ENCODE measurements at regions not wholly inside any gene's neighbourhood (a gene's known extent, or its start where the extent isn't known, plus 50 kb on each side); places are given as distances from the start of the nearest gene placed in this dataset.
"Not testable (repeated sequence)": the region's sequence is repeated elsewhere in the genome, so short reads cannot be mapped to it uniquely, and the experiment has no call there.

DNA sequence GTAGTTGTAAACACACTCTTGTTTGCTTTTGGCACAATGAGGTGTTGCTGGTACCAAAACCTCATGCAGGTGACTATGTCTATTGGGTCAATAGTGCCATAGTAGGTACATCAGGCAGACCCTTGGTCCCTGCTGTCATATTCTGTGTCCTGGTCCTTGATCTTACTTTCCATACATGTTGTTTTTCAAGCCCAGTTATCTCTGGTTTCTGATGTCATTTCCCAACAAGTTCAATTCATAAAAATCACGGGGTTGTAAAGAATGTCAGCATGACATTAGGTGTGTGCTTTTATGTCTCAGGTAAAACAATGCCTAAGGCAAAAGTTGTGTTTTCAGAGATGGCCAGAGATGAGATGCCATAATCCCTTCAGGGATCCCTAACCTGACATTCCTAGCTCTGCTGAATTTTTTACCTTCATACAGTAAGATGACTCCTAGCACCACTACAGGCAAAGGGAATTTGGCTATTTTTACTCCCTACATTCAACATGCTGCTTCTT is 390.3 kb upstream of the PKN2 start:
- no peak for DNase-seq (ENCODE audit: low read depth in 2 of 2)

- DNase-seq (ENCODE audit: low read depth in 2 of 2): no peak
Observed at GRCh38 chr1:88296227-88296626, 387.8 kb upstream of the PKN2 start.

GRCh38 chr1:88296642-88297041 is 387.4 kb upstream of the PKN2 start:
- no peak for DNase-seq (ENCODE audit: low read depth in 2 of 2)

DNA sequence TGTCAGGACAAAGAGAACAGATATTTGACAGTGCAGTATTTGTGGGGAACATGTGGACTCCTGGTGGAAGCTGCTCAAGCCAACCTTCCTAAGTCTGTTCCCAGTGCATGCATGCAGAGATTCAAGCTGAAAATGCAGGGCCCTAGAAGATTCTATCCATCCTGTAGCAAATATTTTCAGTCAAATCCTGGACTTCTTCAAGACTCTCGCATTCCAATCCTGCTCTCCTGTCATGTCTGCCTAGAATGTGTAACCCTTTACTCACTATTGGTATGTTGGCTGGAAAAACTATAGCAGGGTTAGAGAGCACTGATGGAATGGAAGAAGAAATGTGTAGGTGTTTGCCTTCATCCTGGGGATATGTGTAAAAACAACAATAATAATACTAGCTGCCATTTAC is 385.6 kb upstream of the PKN2 start:
- no peak for DNase-seq (ENCODE audit: low read depth in 2 of 2)

DNA sequence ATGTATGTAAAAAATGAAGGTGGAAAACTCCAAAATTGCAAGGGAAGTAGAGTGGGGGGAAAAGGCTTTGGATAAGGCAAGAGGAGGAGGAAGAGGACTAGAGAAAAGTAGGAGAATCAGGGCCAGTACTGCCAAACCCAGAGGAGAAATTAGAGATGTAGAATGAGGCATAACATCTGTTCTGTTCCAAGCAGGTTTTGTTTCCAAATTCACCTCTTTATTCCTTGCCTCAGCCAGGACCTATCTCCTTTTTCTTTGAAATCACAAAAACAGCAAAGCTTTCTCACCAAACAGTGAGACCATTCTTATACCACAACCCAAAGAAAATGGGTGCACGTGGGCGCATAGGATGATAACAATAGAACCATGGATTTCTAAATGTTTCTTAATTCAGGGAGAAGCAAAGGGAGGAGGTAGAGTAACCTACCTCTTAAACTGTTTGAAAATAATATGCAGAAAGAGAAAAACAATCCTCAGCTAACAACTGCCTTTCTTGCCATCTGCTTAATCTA is 383.3 kb upstream of the PKN2 start:
- DNase-seq (ENCODE audit: low read depth in 2 of 2): no peak

DNA sequence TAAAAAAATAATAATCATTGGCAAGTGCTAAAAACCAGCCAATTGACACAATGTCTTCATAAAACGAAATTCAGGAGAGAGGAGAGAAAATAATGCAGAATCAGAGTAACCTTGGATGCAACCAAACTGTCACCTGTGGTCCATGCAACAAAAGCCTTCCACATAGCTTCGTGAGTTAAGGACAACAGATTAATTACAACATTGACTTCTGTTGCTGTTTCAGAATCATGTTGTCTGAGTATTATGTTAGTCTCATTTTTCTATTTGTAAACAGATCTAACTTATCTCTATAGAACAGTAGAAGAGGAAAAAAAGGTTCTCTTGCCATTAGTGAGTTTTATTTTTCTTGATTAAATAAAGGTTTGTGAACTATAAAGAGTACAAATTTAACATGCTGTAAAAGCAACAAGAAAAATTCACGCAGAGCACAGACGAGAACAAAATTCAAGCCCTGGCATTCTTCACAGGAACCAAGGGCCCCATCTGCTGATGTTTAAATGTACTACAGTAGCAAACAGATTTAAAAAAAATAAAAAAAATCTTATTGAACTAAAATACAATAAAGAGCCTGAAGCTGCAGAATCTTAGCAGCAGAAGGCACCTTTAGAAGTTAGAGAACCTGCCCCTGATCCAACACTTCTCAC is 381.1 kb upstream of the PKN2 start:
- no peak for DNase-seq (ENCODE audit: low read depth in 2 of 2)

DNA sequence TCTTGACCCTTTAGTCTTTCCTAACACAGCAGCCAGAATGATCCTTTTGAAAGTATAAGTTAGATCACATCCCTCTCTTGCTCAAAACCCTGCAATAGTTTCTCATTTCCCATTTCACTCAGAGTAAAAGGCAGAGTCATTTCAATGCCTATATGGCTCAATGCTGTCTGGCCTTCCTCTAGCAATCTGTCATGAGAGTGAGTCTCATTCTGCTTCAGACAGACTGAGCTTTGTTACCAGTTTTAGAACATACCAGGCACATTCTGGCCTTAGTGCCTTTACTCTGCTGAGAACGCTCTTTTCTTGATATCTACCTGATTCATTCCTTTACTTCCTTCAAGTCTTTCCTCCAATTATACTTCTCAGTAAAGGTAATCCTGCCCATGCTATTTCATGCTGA is 372.8 kb upstream of the PKN2 start:
- no peak for DNase-seq (ENCODE audit: low read depth in 2 of 2)

DNA sequence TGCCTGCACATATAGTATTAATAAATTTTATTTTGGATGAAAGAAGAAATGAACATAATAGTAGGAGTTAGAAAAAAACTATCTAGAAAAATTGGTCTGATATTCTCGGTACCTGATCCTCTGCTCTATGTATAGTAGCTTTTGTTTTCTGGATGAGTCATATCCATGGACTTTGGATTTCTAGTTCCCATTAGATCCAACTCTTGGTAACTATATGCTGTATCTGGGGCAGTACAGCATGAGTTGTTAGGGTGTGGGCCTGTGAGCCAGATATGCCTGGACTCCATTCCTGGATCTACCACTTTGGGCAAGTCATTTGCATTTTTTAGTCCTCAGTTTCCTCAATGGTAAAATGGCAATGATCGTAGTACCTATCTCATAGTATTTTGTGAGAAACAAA is 372.2 kb upstream of the PKN2 start:
- DNase-seq (ENCODE audit: low read depth in 2 of 2): no peak

DNA sequence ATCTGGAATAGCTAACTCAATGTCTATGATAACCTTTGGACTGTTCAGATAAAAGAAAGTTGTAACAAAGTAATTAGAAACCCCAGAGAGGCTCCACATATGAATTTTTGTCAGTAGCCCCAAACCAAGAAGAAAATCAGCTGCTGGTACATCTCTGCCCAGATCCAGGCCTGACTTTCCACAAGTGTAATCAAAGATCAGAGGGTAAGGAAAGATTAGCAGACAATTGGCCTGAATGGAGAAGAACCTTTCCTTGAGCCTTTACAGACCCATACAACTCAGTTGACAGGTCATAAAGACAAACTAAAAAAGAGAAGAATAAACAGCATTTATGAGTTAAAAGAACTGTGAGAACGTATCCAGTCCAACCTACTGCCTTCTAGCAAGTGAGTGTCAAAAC is 366.7 kb upstream of the PKN2 start:
- no peak for DNase-seq (ENCODE audit: low read depth in 2 of 2)

GRCh38 chr1:88318740-88319139 is 365.3 kb upstream of the PKN2 start:
- no peak for DNase-seq (ENCODE audit: low read depth in 2 of 2)

DNA sequence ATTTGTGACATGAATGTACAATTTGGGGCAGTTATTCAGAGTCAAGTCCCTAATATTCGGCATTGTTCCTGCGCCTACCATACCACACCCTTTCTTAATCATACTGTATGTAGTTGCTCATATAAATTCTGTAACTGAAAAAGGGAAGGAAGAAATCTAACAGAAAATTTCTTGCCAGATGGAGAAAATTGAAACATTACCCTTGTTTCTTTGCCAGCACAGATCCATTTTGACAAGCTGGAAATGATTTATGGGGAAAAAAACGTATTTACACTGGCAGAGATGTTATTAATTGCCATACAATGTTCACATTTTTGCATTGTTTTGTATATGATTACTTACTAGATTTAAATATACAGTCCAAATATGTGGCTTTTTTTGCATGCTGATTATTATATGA is 363.8 kb upstream of the PKN2 start:
- no peak for DNase-seq (ENCODE audit: low read depth in 2 of 2)

GRCh38 chr1:88321706-88322105 is 362.4 kb upstream of the PKN2 start:
- DNase-seq (ENCODE audit: low read depth in 2 of 2): no peak

DNA sequence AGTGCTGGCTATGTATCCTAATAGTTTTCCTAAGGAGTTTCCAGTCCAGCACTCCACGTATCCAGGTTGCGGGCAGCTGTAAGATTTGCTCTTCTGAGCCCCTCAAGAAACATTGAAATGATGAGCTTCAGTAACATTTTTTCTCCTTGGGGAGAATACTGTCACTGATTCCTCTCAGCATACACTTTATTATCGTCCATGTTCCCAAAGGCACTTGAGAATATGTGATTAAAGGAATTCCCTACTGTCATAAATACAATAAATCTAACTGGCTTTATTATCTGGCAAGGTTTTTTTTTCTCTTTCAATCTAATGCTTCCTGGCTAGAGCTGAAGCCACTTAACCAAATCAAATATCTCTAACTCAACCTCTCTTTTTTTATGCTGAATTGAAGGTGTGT is 359.2 kb upstream of the PKN2 start:
- DNase-seq (ENCODE audit: low read depth in 2 of 2): no peak

- DNase-seq (ENCODE audit: low read depth in 2 of 2): no peak
Observed at GRCh38 chr1:88327391-88328267, 356.4 kb upstream of the PKN2 start.

- DNase-seq (ENCODE audit: low read depth in 2 of 2): no peak
Observed at GRCh38 chr1:88330201-88330600, 353.9 kb upstream of the PKN2 start.

DNA sequence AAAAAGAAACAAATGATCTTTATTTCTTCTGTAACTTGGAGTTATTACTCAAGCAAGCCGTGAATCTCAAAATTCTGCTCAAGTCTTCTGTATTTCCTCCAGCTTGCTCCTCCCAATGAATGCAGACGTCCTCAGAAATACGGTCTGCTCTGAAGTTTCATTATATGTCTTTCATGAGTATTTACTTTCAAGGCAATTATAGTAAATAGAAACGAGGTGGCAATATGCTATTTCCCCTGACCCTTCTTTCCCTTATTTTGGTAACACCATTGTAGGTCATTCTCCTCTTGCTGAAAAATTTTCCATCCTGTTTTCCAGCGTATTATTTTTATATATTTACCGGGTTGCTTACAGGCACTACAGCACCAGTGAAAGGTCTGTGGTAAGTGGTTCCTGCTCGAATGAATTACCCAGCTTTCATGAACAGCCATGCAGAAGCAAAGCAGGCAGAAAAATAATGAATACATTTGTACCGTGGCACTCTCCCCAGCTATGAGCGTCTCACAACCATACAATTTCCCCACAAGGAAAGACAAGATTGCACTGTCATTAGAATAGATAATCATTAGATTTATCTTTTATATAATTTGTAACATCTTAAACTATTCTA is 350.9 kb upstream of the PKN2 start:
- no peak for DNase-seq (ENCODE audit: low read depth in 2 of 2)

DNA sequence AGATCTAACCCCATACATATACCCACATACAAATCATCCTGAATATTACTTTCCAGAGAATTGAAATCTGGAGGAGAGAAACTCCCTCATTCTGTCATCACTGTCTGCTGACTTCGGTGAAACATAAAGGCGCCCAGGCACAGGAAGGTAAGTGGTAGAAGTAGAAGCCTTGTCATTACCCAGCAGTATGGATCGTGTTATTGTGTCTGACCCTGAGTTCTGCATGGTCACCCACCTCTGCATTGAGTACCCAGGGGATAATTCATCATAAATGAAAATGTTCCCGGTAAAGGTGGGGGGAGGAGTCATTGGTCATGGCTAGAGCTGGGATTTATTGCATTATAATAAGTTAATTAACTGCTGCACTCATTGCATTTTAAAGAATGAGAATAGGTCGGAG is 342.6 kb upstream of the PKN2 start:
- no peak for DNase-seq (ENCODE audit: low read depth in 2 of 2)

GRCh38 chr1:88342081-88342480 is 342.0 kb upstream of the PKN2 start:
- not testable (repeated sequence) for DNase-seq (ENCODE audit: low read depth in 2 of 2)

DNA sequence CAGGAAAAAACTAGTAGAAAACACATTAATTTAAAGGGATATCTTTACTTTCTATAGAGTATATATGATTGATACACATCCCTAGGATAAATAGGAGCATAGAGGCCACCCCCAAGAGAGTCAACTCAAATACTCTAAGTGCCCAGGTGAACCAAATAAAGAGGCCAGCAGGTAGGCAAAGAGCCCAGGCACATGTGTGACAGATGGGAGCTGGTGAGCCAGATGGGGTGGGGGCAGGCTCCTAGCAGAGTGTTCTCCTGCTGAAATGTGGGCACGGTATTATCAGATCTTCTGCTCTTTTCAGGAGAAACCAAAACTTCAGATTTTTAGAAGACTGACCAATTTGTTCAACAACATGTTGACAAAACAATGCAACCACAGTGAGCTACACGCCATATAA is 333.4 kb upstream of the PKN2 start:
- DNase-seq (ENCODE audit: low read depth in 2 of 2): no peak

DNA sequence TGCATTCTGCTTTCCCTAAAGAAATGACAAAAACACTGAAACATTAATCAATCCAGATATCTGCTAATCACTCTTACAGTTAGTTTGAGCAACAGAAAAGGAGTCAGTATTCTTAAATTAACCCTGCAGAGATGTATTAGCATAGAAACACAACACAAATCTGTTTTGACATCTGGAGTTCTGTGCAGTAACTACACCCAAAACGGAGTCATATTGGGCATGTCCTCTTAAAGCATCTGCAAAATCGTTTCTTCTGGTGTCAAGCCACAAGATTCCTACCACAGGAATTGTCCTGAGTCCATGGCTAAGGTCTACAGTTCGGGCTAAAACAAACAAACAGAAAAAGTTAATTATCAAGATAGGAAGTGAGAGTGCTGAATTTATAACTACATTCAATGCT is 332.1 kb upstream of the PKN2 start:
- DNase-seq (ENCODE audit: low read depth in 2 of 2): no peak

DNA sequence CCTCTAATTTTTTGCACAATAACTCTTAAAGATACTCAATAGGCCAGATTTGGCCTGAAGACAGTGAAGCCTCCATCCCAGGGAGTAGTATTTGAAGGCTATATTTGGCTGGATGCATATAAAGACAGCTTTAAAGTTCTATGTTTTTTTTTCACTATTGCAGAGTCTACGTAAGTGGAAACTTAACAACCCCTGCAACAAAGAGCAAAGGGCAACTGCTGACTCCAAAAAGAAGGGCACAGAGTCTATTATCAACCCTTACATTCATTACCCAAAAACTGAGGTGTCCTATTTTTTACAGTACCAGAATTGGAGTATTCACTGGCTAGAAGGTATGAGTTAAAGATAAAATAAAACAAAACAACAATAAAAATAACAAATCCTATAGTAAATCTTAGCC is 329.8 kb upstream of the PKN2 start:
- no peak for DNase-seq (ENCODE audit: low read depth in 2 of 2)

- no peak for DNase-seq (ENCODE audit: low read depth in 2 of 2)
Observed at GRCh38 chr1:88357729-88358128, 326.3 kb upstream of the PKN2 start.

All from stimulated activated CD4-positive, alpha-beta T cell treated with anti-CD3 and anti-CD28 coated beads, Interleukin-1b, Interleukin-23, amount 100 ng/mL, for 1 hour (primary cell).